HG02763 (cell line): ENCODE measurements at regions not wholly inside any gene's neighbourhood (a gene's known extent, or its start where the extent isn't known, plus 50 kb on each side); places are given as distances from the start of the nearest gene placed in this dataset.
"Not testable (repeated sequence)": the region's sequence is repeated elsewhere in the genome, so short reads cannot be mapped to it uniquely, and the experiment has no call there.

Experiments
- ATAC-seq: cut with Tn5 transposase; IDR thresholded peaks from one replicate; pipeline ENCODE4 v1.9.1; 2021; ENCODE audit warnings: mild to moderate bottlenecking, moderate library complexity; ENCODE audit not compliant: unreplicated experiment

- ATAC-seq = no peak
These were observed 351.2 kb downstream of the MATN1 start for GRCh38 chr1:30371888-30372791.

- ATAC-seq = no peak
These were observed 352.1 kb downstream of the MATN1 start for GRCh38 chr1:30371179-30371788.

GRCh38 chr1:30368651-30369240, 354.6 kb downstream of the MATN1 start:
- ATAC-seq = no peak

- no peak for ATAC-seq
These were observed 356.5 kb downstream of the MATN1 start for GRCh38 chr1:30366911-30367310.

- ATAC-seq = no peak
These were observed 357.2 kb downstream of the MATN1 start for GRCh38 chr1:30366199-30366598.

- no peak for ATAC-seq
These were observed 357.8 kb downstream of the MATN1 start for GRCh38 chr1:30365596-30365995.

GRCh38 chr1:30363031-30363430, 360.4 kb downstream of the MATN1 start:
- ATAC-seq = no peak

GRCh38 chr1:30362603-30362990, 360.8 kb downstream of the MATN1 start:
- ATAC-seq = no peak

- ATAC-seq = not testable (repeated sequence)
These were observed 361.3 kb downstream of the MATN1 start for GRCh38 chr1:30361890-30362602.

GRCh38 chr1:30360753-30361152, 362.6 kb downstream of the MATN1 start:
- no peak for ATAC-seq

- no peak for ATAC-seq
These were observed 363.1 kb downstream of the MATN1 start for GRCh38 chr1:30360281-30360680.

- no peak for ATAC-seq
These were observed 363.7 kb downstream of the MATN1 start for GRCh38 chr1:30359539-30360220.

- no peak for ATAC-seq
These were observed 364.9 kb downstream of the MATN1 start for GRCh38 chr1:30358500-30358899.

- no peak for ATAC-seq
These were observed 366.5 kb downstream of the MATN1 start for GRCh38 chr1:30356839-30357238.

GRCh38 chr1:30354410-30354809, 369.0 kb downstream of the MATN1 start:
- no peak for ATAC-seq

GRCh38 chr1:30353637-30354036, 369.7 kb downstream of the MATN1 start:
- ATAC-seq = no peak

GRCh38 chr1:30348147-30348546, 375.2 kb downstream of the MATN1 start:
- ATAC-seq = no peak

- ATAC-seq = no peak
These were observed 377.8 kb downstream of the MATN1 start for GRCh38 chr1:30345491-30346130.

GRCh38 chr1:30343562-30343961, 379.8 kb downstream of the MATN1 start:
- no peak for ATAC-seq

- ATAC-seq = no peak
These were observed 380.7 kb downstream of the MATN1 start for GRCh38 chr1:30342535-30343141.
